Cardiac muscle cell (in vitro differentiated cells and primary cell): ENCODE measurements at regions not wholly inside any gene's neighbourhood (a gene's known extent, or its start where the extent isn't known, plus 50 kb on each side); places are given as distances from the start of the nearest gene placed in this dataset.

Source experiments
- DNase-seq, 2 donors: peaks; one replicate each; pipeline versions ENCODE4 v3.0.0 to v3.0.0-alpha.2; 2010 to 2017; ENCODE audit warnings: low read depth in 1 of 2, low spot score in 1 of 2
- H3K27ac ChIP-seq: fragments of 200-600 bp; sonication (generic); 2 replicates; pipeline ENCODE4 v1.5.1; 2016
- H3K27me3 ChIP-seq: fragments of 200-600 bp; sonication (generic); 2 replicates; pipeline ENCODE4 v1.6.0; 2016; ENCODE audit warnings: control low read depth
- H3K36me3 ChIP-seq: fragments of 200-600 bp; sonication (generic); 2 replicates; pipeline ENCODE4 v1.5.1; 2016; ENCODE audit warnings: control low read depth
- H3K4me1 ChIP-seq: fragments of 200-600 bp; sonication (generic); 2 replicates; pipeline ENCODE4 v1.8.1; 2017; ENCODE audit warnings: low read depth, mild to moderate bottlenecking, mixed run types
- H3K4me3 ChIP-seq: fragments of 200-600 bp; sonication (generic); 2 replicates; pipeline ENCODE4 v1.5.1; 2016; ENCODE audit warnings: mild to moderate bottlenecking
- H3K9me3 ChIP-seq: fragments of 200-600 bp; sonication (generic); 2 replicates; pipeline ENCODE4 v1.5.1; 2017; ENCODE audit warnings: low read depth, mild to moderate bottlenecking, control low read depth
- TF ChIP-seq, protein P1 (sequence below): IDR thresholded peaks from 2 replicates; pipeline ENCODE4 v1.5.1; 2012; ENCODE audit warnings: low read depth, mild to moderate bottlenecking, low read length

DNA sequence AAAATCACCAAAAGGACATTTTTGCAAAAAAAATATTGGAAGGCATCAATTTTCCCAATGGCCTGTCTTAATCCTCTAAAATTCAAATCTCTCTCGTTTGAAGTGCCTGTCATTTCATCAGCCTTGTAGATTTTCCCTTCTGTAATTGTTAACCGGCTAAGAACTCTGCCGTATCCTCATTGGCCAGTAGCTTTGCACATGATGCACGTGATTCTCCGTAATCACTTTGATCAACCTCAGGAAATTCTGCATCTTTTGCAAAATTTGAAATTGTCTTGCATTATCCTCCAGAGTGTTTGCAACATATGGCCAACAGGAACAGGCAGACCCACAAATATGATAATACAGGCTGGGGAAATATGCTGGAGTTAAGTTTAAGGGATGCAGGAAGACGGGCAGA is 184.2 kb upstream of the RPL38 start:
- Histone ChIP-seq H3K36me3 (no peaks in the 10 kb centered on the region), H3K27me3 (no peaks in the 10 kb centered on the region), H3K4me1 (no peaks in the 10 kb centered on the region), H3K9me3 (no peaks in the 10 kb centered on the region), H3K27ac (no peak overlapping the region), H3K4me3 (no peak overlapping the region)
- TF ChIP-seq, protein P1, sequence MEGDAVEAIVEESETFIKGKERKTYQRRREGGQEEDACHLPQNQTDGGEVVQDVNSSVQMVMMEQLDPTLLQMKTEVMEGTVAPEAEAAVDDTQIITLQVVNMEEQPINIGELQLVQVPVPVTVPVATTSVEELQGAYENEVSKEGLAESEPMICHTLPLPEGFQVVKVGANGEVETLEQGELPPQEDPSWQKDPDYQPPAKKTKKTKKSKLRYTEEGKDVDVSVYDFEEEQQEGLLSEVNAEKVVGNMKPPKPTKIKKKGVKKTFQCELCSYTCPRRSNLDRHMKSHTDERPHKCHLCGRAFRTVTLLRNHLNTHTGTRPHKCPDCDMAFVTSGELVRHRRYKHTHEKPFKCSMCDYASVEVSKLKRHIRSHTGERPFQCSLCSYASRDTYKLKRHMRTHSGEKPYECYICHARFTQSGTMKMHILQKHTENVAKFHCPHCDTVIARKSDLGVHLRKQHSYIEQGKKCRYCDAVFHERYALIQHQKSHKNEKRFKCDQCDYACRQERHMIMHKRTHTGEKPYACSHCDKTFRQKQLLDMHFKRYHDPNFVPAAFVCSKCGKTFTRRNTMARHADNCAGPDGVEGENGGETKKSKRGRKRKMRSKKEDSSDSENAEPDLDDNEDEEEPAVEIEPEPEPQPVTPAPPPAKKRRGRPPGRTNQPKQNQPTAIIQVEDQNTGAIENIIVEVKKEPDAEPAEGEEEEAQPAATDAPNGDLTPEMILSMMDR = no peak
- no peak for DNase-seq

DNA sequence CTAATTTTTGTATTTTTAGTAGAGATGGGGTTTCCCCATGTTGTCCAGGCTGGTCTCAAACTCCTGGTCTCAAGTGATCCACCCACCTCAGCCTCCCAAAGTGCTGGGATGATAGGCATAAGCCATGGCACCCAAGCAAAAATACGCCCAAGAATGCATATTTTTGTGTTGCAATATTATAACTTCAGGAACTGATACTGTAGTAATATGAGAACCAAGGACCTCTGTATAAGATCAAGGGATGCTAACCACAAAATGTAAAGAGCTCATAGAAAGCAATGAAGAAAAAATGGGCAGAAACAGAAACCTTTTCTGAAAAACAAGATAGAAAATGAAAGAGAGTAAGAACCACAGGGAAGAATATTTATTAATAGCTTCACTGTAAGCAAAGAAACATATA is 183.6 kb upstream of the RPL38 start:
- H3K27me3 ChIP-seq = no peaks in the 10 kb centered on the region
- TF ChIP-seq, protein P1 = no peak

DNA sequence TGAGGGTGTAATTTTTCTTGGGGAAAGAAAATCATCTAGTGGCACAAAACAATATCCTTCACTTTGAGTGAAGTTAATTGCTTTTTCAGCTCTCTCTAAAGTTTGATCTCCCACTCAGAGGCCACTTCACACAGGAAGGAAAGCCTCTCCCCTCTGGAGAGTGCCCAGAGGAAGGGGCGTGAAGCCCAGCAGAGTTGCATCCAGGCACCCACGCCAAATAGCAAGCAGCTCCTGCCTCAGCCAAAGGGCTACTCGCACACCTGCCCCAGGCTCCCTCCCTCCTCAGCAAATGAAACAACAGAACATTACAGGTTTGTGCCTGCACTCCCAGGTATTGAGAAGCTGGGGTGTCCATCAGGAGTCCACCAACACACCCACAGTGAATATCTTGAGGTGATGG is 183.0 kb upstream of the RPL38 start:
- Histone ChIP-seq H3K4me3 (no peak overlapping the region), H3K27ac (no peak overlapping the region), H3K36me3 (no peaks in the 10 kb centered on the region), H3K4me1 (peaks cover 4% of the 10 kb centered on the region), H3K27me3 (no peaks in the 10 kb centered on the region), H3K9me3 (no peaks in the 10 kb centered on the region)
- DNase-seq = no peak
- TF ChIP-seq, protein P1 = no peak

More for the DNA sequence above, 183.6 kb upstream of the RPL38 start:
- Histone ChIP-seq H3K4me1 (peaks cover 1% of the 10 kb centered on the region), H3K27ac (no peak overlapping the region), H3K9me3 (no peaks in the 10 kb centered on the region), H3K4me3 (no peak overlapping the region), H3K36me3 (no peaks in the 10 kb centered on the region)
- no peak for DNase-seq

DNA sequence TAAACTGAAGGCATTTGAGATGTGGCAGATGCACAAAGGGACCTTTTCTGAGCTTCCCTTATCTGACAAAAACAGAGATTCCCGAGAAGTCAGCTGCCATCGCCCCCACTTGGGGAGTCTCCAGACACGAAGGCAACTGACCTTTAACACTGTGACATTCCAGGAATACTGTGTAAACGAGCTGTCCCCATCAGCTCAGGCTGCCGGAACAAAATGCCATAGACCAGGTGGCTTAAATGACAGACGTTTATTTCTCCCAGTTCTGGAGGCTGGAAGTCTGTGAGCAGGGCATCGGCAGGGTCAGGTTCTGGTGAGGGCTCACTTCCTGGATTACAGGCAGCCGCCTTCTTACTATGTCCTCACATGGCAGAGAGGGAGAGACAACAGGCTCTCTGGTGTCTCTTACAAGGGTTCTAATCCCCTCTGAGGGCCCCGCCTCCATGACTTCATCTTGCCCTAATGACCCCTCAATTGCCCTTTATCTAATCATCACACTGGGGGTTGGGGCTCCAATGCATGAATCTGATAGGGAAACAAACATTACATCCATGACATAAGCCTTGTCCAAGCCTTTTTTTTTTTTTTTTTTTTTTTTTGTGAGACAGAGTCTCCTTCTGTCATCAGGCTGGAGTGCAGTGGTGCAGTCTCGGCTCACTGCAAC is 178.5 kb upstream of the RPL38 start:
- no peaks in the 10 kb centered on the region for H3K27me3 ChIP-seq
- TF ChIP-seq, protein P1 = no peak
- no peaks in the 10 kb centered on the region for H3K36me3 ChIP-seq
- peak in 1 of 2 donors; percentile 55 for DNase-seq
- H3K27ac ChIP-seq = peak overlapping the region; percentile 75
- H3K9me3 ChIP-seq = no peaks in the 10 kb centered on the region
- peaks cover 4% of the 10 kb centered on the region for H3K4me1 ChIP-seq
- H3K4me3 ChIP-seq = no peak overlapping the region

DNA sequence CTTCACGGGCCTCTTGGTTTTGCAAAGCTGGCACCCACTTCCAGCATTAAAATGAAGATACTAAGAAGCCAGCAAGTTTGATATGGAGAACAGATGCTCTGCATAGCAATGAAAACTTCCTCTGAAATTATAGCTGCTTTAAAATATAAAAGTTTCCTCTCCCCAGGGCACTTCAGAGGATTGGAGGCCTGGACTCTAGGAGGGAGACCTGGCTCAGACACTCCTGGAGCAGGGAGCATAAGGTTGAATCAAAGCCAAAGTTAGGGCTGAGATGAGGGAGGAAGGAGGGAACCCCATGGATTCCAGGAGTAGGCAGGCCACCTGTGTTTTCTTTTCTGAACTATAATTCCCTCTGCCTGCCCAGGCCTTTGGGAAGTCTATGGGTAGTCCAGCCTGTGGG is 176.0 kb upstream of the RPL38 start:
- H3K36me3 ChIP-seq = no peaks in the 10 kb centered on the region
- TF ChIP-seq, protein P1 = no peak
- no peak for DNase-seq
- peaks cover 4% of the 10 kb centered on the region for H3K4me1 ChIP-seq
- no peak overlapping the region for H3K27ac ChIP-seq
- no peaks in the 10 kb centered on the region for H3K27me3 ChIP-seq
- no peak overlapping the region for H3K4me3 ChIP-seq
- H3K9me3 ChIP-seq = no peaks in the 10 kb centered on the region
